Limb (tissue), 2 donors: ENCODE measurements at regions not wholly inside any gene's neighbourhood (a gene's known extent, or its start where the extent isn't known, plus 50 kb on each side); places are given as distances from the start of the nearest gene placed in this dataset.
A peak's percentile ranks its signal among the peaks of the same experiment; 100 is the strongest.

Experiments used
- DNase-seq, 2 donors: peaks; one replicate each; pipeline ENCODE4 v3.0.0-alpha.2; 2016; ENCODE audit errors: extremely low spot score in 2 of 2

DNA sequence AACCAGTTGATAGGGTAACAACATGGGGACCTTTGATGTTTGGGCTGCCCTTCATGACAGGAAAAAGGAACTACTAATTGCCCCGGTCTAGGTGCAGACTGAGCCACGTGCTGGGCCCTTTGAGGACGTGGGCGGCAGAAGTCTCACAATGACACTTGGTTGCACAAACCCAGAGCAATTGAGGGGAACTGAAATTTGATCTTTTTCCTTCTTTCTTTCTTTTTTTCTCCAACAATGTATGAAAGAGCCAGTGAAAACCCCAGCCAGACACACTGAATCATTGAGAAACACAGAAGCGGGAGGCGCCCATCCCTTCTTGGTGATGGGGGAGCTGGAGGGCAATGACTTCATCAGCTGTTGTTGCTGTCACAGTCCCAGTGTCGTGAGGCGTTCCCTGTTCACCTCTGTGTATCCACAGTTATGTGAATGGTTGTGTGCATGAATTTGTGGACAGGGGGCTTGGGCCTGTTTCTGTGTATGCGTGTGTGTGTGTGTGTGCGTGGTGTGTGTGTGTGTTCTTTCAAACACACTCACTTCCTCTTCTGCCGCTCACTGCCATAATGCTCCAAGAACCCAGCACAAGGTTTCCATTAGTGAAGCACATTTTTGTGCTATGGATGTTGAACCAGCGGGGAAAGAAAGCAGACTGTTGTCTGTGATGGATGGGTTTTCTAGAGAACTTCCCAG, 137.5 kb upstream of the CCND2 start:
- DNase-seq = peak; percentile 67 to 80

DNA sequence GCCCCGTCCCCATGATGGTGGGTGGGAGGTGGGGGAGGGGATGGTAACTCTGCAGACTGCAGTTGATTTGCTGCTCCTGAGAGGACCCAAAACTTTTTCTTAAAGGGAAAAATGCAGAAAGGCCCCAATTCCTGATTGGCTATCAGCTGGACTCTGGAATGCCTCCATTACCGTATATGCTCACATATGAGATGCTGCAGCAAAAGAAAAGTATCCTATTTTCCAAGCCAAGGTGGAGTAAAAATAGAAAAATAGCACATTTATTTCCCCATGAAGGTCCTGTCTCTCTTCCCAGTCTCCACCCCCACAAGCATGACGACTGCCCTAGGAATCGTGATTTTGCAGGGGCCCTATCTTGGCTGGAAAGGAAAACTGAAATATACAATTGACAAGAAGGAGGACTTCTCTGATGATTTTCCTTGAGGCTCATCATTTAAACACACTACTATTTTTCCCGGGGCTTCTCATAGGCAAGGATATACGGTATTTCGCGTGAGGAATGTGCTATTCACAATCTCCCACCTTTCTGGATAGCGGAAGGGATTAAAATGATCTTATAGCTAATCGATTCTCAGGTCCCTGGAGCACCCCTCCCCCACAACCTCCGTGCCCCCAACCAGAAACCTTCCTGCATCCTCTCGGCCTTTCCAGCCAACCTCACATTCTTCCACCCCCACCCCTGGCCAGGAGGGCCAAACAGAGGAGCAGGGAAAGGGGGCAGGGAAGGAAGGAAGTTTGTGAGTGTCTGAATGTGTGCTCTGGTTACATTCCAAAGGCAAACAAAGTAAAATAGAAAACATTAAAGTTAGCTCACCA, 138.9 kb upstream of the CCND2 start:
- DNase-seq = peak; percentile 64 to 83

DNA sequence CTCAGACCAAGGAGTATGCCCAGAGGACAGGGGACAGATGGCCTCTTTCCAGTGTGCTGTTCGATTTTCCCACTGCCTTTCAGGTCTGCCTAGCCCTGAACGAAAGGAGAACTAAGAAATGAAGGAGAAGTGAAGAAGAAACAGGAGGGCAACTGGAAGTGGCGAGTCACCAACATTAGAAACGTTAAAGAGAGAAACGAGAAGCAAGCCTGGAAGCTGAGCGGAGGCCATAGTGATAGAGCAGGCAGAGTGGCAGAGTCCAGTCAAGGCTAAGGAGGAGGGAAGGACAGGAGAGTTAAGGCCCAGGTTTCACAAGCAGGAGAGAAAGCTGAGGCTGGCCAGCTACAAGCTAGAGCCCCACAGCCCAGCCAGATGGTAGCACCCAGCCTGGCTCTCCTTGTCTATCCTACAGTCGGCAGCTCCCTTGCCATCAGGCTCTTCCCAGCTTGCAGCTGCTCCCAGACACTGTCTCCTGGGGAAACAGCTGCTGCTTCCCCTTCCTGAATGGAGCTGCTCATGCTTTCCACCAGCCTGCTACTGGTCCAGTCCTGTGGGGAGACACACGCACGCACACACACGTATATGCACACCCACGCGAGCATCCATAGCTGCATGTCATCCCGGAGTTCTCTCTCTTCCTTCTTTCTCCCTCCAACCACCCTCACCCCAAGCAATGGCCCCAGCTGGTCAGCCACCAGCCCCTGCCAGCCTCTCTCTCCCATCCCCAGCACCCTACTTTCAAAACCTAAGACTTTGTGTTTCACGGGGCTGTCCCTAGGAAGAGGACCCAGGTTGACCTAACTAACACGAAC, 139.7 kb upstream of the CCND2 start:
- peak in 1 of 2 donors; percentile 72 for DNase-seq

DNA sequence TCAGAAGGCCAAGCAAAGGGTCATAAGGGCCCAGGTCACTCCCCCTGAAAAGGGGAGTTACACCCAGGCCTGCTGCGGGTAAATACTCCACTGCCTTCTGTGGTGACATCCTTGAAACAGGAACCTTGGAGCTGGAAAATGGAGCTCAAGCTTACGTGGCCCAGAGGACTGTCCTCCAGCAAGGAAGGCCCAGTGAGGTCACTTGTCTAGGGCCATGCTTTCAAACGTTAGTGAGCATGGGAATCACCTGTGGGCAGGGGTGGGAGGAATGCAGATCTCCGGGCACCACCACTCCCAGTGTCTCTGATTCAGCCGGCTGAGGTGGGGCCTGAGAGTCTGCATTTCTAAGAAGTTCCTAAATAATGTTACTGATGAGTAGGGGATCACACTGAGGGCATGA, 140.5 kb upstream of the CCND2 start:
- no peak for DNase-seq

DNA sequence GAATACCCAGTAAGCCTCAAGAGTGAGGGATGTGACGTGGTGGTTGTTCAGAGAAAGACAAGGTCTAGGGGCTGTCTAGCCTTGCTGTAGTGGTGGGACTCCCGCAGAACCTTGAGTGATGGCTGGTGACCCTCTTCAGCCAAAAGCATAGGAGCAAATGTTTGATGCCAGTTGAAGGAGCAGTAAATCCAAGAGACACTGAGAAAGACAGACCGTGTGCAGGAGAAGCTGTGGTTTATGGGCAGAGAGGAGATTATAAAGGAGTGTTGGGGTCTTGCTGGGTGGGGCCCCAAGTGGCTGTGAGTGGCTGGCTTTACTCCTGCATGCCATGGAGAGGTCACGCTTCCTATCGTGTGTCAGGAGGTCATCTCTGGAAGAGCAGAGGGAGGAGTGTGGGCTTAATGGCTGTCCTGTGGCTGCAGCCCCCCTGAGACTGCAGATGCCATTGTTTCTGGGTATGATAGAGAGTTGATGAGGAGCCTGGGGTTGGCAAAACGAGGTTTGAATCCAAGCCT, 152.0 kb upstream of the CCND2 start:
- DNase-seq = no peak

DNA sequence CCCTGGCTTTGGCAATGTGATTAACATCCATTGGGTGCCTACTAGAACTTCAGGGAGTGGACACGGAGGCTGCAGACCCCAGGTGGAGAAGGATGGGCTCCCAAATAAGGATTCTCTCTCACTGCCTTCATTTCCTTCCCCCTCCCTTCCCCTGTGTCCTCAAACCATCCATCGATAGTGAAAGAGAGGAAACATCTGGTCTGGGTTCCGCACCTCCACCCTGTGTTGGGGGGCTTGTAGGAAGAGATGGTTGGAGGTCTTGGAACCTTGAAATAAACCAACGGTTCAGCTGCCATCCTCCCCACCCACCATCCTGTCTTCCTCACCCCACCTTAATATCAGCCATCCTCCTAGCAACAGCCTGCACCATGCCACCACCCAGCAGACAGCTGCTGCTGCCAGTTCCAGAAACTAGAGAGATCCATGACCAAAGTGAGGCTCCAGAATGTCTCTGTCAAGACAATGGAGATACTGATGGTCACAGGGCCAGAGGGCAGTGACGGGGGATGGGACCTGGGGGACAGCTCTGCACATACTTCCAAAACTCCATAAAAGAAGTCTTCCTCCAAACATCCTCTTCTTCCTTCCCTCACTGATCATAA, 153.1 kb upstream of the CCND2 start:
- DNase-seq = peak in 1 of 2 donors; percentile 21

DNA sequence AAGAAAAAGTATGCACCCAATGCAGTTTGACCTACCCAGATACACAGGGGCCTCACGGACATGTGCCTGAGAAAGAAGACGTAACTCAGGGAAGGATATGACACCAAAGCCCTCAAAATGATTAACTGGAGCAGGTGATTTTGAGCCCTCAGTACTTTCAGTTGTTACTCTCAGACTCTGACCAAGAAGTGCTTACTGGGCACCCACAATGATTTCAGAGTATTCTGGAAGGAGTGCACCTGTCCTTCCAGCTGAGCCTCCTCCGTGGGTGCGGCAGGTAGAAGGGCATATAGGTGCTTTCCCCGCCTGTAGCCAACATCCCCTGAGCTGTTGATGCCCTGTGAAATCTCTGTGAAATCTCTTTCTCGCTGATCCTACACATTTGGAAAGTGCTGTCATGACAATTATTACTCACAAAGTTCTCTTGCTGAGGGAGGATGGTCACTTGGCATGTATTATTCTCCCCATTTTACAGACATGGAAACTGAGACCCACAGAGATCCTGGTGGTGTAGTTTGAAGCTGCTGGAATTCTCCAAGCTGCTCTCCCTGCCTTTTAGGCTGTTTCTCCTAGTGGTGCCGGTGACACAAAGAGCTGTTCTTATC, 154.3 kb upstream of the CCND2 start:
- DNase-seq = no peak

DNA sequence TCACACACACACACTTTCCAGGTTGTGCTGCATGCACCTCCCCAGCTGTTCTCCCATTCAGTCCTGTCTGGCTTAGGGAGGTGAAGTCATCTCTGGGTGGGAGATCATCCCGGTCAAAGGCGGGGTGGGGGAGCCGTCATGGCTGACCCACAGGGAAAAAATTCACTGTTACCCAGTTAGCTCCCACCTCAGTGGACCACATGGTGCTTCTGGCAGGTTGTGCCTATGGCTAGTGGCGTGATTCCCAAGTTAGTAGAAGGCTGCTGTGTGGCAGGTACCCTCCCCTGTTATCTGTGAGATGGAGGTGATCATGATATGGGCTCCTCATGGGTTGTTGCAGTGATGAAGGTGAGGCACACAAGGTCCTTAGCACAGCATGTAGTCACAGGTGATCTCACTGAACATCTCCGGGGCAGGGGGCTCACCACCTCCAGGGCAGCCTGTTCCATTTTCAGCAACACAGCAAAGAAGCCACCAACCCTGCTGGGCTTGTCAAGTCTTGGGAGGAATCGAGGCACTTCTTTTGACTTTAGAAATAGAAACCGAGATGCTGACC, 154.9 kb upstream of the CCND2 start:
- no peak for DNase-seq

DNA sequence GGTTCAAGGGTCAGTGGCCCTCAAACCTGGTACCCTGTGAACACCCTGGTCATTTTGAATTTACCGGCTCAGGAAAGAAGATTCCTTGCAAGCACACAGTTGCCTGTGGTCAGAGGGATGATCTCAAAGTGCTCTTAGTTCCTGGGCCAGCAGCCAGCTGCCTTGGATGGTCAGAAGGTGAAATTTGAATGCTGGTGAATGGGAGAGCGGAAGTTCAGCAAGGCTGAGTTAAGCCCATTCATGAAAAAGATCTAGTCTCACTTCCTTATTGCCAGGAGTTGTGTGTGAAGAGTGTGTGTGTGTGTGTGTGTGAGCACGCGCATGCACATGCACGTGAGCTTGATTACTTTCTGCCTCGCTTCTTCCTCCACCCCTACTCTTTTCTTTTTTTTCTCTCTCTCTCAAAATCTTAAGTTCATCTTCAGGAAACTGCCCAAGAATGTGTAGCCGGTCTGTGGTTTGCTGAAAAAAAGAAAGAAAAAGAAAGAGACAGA, 155.5 kb upstream of the CCND2 start:
- peak in 1 of 2 donors; percentile 58 for DNase-seq

DNA sequence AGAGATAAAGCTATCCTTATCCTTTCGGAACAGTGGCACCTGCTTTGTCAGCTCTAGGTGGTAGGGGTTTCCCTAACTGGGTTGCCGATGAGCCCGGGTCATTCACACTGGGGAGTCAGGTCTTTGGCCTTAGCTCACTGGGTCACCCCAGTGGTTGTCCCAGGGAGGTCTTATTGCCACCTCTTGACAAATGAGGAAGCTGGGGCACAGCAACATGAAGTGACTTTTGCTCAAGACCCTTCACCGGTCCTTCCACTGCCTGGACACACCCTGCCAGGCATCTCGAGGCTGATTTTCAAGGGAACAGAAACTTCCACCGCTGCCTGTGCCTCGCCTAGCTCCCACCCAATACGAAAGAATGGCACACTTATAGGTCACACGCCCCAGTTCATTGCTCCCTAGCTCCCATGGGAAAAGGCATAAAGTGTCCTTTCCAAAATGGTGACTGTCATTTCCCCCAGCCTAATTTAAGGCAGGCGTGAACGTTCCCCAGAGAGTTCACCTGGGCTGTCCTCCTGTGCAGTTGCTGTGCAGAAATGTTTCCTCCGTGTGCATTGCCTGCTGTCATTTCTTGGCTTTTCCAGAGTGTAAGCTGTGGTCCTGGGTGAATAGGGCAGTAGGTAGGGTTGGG, 156.1 kb upstream of the CCND2 start:
- no peak for DNase-seq

DNA sequence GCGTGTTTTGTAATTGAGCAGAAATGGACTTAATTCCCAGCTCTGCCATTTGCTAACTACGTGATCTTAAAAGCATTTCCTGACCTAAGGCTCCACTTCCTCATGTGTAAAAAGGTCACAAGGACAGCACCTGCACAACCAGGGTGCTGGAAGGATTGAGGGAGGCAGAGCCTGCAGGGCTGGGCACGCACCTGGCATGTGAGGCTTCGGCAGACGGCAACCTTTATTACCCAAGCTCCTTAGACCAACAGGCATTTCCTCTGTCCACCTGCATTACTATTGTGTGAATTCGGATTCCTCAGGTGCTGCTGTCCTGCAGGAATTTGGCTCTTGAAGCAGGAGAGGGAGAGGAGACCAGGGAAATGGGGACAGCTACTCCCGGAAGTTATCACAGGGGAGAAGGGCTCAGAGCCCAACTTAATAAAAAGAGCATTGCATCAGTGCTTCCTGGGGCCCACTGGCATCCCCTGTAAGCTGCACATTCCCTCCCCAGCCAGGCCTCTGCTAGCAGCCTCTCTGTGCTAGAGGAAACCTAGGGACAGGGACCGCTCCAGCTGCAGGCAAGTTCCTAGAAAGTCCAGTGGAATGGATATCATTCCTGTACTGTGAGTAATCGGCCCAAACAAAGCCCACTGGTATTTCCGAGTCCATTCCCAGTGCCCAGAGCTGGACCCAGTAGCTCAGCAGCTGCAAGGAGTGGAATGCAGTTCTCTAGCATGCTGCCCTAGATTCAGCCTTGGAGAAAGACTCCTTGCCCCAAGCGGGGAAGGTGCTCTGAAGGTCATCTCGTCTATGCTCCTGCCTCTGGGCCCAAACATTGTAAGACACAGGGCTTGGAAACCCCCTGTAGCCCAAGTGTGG, 157.1 kb upstream of the CCND2 start:
- DNase-seq = peak in 1 of 2 donors; percentile 65

DNA sequence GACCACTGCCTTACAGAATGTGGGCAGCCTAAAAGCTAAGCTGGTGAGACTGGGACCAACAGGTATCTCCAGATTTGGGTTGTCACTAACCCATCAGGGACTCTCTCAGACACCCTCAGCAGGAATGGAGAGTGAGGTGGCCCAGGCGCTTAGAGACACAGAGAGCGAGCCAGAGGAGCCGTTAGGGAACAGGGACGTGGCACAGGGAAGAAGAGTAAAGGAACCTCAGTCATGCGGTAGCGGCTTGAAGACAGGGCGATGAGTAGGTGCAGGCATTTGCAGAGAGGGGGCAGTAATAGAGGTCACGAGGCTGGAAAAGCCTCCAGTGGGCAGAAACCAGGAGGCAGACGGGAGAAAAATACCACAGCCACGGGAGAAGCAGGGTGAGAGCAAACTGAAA, 158.0 kb upstream of the CCND2 start:
- DNase-seq = no peak

DNA sequence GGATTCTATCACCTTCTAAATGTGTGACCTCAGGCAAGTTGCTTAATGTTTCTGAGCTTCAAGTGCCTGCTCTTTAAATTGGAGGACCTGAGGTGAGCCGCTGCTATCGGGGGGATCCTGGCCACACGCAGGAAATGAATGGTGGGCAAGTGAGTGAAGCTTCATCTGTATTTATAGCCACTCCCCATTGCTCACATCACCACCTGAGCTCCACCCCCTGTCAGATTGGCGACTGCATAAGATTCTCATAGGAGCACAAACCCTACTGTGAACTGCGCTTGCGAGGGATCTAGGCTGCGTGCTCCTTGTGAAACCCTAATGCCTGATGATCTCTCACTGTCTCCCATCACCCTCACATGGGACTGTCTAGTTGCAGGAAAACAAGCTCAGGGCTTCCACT, 158.6 kb upstream of the CCND2 start:
- no peak for DNase-seq

DNA sequence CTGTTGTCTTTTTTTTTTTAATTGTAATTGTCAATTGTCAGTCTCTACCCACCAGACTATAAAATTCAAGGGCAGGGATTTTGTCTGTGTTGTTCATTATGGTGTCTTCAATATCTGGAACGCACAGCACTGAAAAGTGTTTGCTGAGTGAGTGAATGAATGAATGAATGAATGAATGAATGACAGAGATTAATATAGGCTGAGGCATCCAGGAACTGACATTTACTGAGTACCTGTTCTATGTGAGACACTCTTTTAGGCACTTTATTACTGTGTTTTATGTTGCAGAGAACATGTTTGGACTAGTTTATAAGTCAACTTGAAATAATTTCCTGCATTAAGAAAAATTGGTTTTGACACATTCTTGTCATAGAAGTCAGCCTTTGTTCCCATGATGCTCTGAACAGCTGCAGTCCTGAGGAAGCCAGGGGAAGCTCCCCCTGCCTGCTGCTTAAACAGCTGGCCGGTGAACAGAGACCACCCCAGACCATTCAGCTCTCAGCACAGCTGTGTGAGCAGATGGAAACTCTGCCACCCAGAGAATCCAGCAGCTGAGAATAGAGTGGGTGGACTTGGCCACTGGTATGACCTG, 160.7 kb upstream of the CCND2 start:
- peak in 1 of 2 donors; percentile 78 for DNase-seq

DNA sequence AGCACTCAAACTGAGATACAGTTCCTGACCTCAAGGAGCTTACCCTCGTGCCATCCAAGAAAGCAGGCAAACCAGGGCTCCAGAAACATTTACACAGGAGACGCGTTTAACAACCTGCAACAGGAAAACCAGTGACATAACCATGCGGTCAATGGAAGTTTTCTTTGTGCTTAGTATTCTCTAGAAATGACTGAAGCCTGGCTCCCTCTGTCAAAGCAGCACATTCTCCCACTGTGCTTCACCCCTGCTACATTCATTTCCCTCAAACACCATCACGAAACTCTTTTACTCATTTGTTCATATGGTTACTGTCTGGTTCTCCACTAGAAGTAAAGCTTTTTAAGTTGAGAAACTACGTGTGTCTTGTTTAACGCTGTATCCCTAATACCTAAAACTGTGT, 161.3 kb upstream of the CCND2 start:
- no peak for DNase-seq

DNA sequence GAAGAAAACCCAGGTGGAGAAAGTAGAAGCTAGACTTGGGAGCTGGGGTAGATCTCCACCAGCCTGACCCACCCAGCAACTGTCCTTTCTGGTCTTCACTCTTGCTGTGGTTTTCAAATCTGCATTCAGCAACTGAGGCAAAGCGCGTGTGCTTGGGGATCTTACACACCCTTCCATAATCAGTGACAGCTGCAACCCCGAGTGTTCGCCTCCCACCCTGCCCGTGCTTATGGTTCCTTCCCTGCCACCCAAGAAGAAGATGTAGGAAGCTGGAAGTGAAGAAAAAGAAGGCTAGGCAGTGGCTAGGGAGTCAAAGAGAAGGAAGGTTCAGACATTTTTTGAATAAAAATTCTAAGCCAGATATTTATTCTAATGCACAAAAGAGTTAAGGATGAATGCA, 162.6 kb upstream of the CCND2 start:
- no peak for DNase-seq

DNA sequence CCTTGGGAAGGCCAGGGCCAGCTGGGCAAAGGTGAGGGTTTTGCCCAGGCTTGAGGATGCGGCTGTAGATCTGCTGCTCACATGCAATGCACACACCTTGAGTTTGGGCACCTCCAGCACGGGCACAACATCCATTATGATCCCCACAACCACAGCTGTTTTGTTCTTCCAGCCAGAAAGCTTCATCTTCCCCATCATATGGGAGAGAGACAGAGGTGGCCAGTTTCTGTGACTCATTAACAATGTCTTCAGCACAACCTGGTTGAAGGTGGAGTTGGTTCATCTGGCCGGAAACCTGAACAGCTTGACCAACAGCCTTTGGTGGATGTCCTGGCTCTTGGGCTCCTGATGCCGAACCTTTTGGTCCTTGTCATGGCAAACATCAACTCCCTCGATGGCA, 163.7 kb upstream of the CCND2 start:
- DNase-seq = no peak

DNA sequence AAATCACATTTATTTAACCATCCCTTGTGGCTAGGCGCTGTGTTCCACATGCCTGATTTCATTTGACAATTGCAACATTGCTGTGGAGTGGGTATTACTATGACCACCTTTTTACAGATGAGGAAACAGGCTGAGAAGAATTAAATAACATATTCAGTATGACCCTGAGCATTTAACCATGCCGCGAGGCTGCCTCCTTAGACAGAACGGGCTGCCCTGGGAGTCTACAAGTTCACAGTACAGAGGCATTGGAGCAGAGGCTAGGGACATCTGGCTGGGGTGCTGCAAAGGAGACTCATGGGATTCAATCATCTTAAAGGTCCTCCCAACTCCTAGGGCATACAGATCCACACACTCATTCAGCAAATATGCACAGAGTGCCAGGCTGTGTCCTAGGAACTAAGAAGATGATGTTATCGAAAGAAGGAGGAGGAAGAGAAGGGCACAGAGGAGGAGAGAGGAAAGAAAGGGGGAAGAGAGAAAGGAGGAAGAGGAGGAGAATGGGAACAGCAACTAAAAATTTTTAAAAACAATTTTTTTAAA, 164.7 kb upstream of the CCND2 start:
- no peak for DNase-seq
